T-helper 2 cell treated with Interferon-gamma antibody and Interleukin-4, amounts not matched to agents 5 μg/mL and 100 μg/mL, for 36 hours (primary cell): ENCODE measurements at regions not wholly inside any gene's neighbourhood (a gene's known extent, or its start where the extent isn't known, plus 50 kb on each side); places are given as distances from the start of the nearest gene placed in this dataset.

Experiments
- DNase-seq: peaks from one replicate; pipeline ENCODE4 v3.0.0; 2021; ENCODE audit warnings: low spot score
- H3K27ac Mint-ChIP-seq: one replicate; pipeline ENCODE4 v1.8.0; 2021; ENCODE audit warnings: mild to moderate bottlenecking, mixed read lengths
- H3K27me3 Mint-ChIP-seq: one replicate; pipeline ENCODE4 v1.8.0; 2021; ENCODE audit warnings: low read depth, mixed read lengths
- H3K36me3 Mint-ChIP-seq: one replicate; pipeline ENCODE4 v1.8.0; 2021; ENCODE audit warnings: low read depth, mixed read lengths
- H3K4me1 Mint-ChIP-seq: one replicate; pipeline ENCODE4 v1.8.0; 2021; ENCODE audit warnings: low read depth, mixed read lengths
- H3K4me3 Mint-ChIP-seq: one replicate; pipeline ENCODE4 v1.8.0; 2022; ENCODE audit warnings: mild to moderate bottlenecking, moderate library complexity, mixed read lengths
- H3K9me3 Mint-ChIP-seq: one replicate; pipeline ENCODE4 v1.8.0; 2021; ENCODE audit warnings: mixed read lengths

DNA sequence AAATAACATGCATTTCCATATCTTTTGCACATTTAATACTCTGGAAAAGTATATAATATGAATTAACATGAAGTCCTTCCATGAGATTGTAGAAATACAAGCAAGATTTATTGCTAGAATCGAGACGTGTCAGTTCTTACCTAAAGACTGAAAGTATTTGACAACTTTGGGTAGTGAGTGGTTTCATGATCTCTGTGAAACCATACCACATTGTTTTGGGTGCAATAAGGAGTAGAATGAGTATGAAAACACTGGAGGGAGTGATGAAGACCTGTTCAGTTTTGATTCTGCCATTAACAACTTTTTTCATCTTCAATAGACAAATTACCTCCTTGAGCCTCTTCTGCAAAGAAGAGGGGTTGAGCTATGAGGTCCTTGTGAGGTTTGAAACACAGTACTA, 133.7 kb downstream of the NUDT12 start:
- DNase-seq: no peak
- no peak overlapping the region for H3K27ac Mint-ChIP-seq
- H3K27me3 Mint-ChIP-seq: peaks cover 7% of the 10 kb centered on the region
- H3K4me3 Mint-ChIP-seq: no peak overlapping the region
- H3K9me3 Mint-ChIP-seq: no peaks in the 10 kb centered on the region
- H3K4me1 Mint-ChIP-seq: no peaks in the 10 kb centered on the region
- H3K36me3 Mint-ChIP-seq: no peaks in the 10 kb centered on the region

DNA sequence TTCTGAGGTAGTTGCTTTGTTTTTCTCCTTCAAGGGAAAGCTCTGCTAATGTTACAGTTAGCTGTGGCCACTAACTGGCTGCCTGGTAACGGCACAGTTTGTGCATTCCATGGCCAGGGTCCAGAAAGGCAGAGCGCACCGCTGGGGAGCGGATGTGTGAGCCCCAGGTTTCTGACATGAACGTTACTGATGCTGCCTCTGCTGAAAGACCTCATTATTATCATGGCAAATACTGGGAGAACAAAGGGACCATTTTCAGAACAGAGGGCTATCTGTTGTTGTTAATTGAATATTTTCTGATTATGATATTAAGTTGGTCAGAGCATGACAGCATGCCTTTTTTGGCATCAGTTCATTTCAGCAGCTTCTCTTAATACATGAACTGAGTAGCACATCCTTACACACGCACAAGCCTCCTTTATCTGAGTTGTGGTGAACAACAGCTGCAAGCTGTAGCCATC, 134.1 kb downstream of the NUDT12 start:
- peaks cover 7% of the 10 kb centered on the region for H3K27me3 Mint-ChIP-seq

DNA sequence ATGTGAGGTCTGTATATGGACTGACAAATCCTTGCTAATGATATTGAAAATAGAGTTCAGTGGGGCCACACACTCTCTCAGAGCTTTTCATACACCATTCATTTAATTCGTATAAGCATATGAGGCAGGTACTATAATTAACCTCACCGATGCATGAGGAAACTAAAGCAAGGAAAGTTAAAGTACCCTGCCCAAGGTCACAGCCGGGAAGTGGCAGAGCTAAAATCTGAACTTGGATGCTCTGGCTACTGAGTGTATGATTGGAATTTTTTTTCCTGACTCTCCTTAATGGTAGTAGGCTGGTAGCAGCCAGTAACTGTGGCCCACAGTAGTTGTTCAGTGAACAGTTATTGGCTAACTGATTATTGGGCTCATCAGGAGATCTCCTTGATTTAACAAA, 135.3 kb downstream of the NUDT12 start:
- no peak overlapping the region for H3K4me3 Mint-ChIP-seq
- H3K4me1 Mint-ChIP-seq: no peaks in the 10 kb centered on the region
- no peaks in the 10 kb centered on the region for H3K9me3 Mint-ChIP-seq
- H3K27ac Mint-ChIP-seq: no peak overlapping the region
- H3K27me3 Mint-ChIP-seq: peaks cover 4% of the 10 kb centered on the region
- no peak for DNase-seq
- H3K36me3 Mint-ChIP-seq: no peaks in the 10 kb centered on the region

More for the DNA sequence above, 134.1 kb downstream of the NUDT12 start:
- Mint-ChIP-seq H3K36me3 (no peaks in the 10 kb centered on the region), H3K4me1 (no peaks in the 10 kb centered on the region), H3K9me3 (no peaks in the 10 kb centered on the region), H3K4me3 (no peak overlapping the region), H3K27ac (no peak overlapping the region)
- DNase-seq: no peak

DNA sequence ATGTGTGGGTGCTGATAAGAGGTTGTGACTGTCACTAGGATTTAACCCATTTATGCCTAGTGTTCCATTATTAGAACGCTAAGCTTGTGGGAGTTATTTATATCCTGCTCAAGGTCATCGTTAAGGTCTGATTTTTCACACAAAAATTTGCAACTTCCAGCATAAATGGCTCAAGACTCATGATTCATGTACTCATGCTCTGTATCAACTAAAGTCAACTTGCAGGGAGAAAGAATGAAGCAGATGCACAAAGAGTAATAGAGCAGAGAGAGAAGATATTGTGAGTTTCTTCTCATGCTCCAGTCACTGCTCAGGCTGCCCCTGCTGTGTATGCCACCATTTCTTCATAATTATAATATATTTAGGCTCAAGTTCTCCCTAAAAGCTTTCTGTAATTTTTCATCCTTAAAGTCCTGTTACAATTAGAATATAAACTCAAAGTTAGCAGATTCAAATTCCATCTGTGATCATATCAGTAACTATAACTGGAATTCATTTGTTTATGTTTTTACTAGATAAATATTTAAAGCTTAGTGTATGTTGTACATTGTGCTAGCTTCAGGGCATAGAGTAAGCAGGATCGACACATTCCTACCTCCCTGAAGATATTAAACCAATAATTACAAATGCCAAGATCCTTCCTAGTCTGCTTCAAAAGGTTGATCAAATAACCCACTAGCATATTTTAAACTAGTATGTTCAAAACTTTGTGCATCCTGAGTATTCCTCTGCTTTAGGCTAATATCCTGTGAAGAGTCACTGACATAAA, 136.7 kb downstream of the NUDT12 start:
- Mint-ChIP-seq H3K4me1 (no peaks in the 10 kb centered on the region), H3K4me3 (no peak overlapping the region), H3K27me3 (no peaks in the 10 kb centered on the region), H3K27ac (no peak overlapping the region), H3K36me3 (no peaks in the 10 kb centered on the region), H3K9me3 (no peaks in the 10 kb centered on the region)
- DNase-seq: no peak

DNA sequence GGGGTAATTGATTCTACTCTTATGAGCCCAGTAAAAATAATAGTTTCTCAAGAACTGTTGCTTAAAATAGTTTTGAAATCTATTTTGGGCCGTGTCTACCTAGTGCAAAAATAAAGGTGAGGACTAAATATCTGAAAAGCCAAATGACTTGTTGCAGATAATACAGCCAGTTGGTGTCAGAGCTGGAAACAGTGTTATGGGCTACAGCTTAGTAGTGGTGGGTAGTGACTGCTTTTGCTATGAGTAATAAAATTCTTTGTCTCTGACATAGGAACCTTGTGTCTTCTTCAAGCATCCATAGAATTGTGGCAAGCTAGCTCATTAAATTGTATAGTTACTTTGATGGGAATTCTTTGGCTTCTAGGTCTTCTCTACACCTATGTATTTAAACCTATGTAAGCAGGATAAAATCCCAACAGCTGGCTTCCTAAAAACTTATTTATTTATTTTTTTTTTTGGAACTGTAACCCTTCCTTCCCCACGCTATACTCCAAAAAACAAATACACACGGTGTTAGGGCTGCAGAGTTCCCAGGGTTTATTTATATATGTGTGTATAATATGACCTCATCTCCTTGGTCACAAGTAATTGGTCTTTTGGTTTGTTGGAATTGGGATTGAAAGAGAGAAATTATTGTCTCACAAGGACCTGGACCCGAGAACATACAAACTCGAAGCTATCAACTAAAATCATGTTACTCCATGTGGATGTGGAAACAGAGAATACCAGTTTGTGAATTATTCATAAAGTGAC, 138.0 kb downstream of the NUDT12 start:
- H3K9me3 Mint-ChIP-seq: no peaks in the 10 kb centered on the region
- H3K36me3 Mint-ChIP-seq: no peaks in the 10 kb centered on the region
- no peaks in the 10 kb centered on the region for H3K4me1 Mint-ChIP-seq
- no peaks in the 10 kb centered on the region for H3K27me3 Mint-ChIP-seq
- DNase-seq: no peak
- H3K4me3 Mint-ChIP-seq: no peak overlapping the region
- H3K27ac Mint-ChIP-seq: no peak overlapping the region

DNA sequence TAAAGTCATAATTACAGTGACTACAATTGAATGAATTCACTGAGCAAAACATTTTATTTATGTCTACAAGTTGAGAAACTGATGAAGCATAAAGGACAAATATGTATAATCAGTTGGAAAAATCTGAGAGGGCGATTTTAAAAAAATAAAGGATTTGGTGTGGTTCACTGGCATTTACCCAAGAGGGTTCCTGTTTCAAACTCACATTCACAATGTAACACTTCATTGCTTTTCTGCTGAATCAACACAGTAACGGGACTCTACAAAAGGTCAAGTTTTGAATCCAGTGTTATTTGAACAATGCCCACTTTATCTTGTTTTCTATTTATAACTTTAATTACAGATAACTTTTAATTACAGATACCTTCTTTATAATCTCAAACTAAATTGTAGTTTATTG, 138.6 kb downstream of the NUDT12 start:
- Mint-ChIP-seq H3K27ac (no peak overlapping the region), H3K4me1 (no peaks in the 10 kb centered on the region), H3K9me3 (no peaks in the 10 kb centered on the region), H3K36me3 (no peaks in the 10 kb centered on the region), H3K4me3 (no peak overlapping the region), H3K27me3 (no peaks in the 10 kb centered on the region)
- DNase-seq: no peak

DNA sequence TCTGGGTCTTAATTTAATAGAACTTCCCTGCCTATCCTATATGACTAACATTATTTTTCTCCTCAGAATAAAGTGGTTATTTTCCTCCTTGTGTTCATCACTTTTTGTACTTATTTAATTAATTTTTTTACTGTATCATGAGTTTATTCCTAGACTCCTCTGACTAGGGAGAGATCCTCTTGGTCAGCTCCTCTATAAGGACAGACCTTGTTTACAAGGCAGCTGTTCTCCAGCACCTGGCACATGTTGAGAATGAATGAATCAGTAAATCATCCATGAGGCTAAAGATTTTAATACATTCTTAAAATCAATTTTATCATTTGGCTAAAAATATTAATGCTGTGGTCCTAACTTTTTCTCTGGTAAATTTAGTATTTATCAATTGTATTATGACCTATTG, 139.8 kb downstream of the NUDT12 start:
- Mint-ChIP-seq H3K27me3 (peaks cover 3% of the 10 kb centered on the region), H3K4me3 (no peak overlapping the region), H3K27ac (no peak overlapping the region), H3K36me3 (no peaks in the 10 kb centered on the region), H3K4me1 (no peaks in the 10 kb centered on the region), H3K9me3 (no peaks in the 10 kb centered on the region)
- DNase-seq: no peak

DNA sequence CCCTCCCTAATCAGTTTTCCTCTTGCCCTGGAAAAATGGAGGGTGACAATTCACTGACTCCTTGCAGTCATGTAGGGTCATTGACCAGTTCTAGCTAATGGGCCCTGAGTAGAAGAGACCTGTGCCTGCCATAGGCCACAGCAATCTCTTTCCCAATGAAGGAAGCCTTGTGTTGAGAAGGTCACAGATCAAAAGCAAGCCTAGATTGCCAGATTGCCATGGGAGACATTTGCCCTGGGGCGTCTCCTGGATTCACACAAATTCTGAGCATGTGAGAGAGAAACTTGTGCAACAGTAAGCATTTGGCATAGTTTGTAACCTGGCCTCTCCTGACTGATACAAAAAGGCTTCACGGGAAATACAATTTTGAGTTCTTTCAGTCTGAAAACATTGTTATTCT, 148.0 kb downstream of the NUDT12 start:
- H3K4me1 Mint-ChIP-seq: no peaks in the 10 kb centered on the region
- no peak overlapping the region for H3K4me3 Mint-ChIP-seq

DNA sequence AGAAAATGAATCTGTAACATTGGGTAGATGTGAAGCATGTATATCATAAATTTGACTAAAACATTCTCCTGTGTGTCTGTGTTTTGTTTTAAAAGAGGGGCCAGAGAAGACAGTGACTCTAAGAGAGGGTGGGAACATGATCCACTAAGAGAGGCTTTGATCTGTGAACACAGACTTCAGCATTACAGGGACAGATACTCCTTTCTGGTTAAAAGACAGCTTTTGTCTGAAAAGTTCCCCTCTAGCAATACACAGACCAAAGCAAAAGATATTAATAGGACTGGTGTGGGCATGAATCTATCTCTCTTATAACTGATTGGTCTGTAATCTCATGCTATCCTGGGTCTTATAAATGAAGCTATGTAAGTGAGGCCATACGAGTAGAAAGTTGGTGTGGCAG, 150.9 kb downstream of the NUDT12 start:
- DNase-seq: no peak
- Mint-ChIP-seq H3K27ac (no peak overlapping the region), H3K9me3 (no peaks in the 10 kb centered on the region), H3K27me3 (peaks cover 15% of the 10 kb centered on the region), H3K36me3 (no peaks in the 10 kb centered on the region), H3K4me1 (no peaks in the 10 kb centered on the region), H3K4me3 (no peak overlapping the region)

More for the DNA sequence above, 148.0 kb downstream of the NUDT12 start:
- Mint-ChIP-seq H3K27me3 (peaks cover 17% of the 10 kb centered on the region), H3K9me3 (no peaks in the 10 kb centered on the region), H3K36me3 (no peaks in the 10 kb centered on the region), H3K27ac (no peak overlapping the region)
- DNase-seq: no peak

DNA sequence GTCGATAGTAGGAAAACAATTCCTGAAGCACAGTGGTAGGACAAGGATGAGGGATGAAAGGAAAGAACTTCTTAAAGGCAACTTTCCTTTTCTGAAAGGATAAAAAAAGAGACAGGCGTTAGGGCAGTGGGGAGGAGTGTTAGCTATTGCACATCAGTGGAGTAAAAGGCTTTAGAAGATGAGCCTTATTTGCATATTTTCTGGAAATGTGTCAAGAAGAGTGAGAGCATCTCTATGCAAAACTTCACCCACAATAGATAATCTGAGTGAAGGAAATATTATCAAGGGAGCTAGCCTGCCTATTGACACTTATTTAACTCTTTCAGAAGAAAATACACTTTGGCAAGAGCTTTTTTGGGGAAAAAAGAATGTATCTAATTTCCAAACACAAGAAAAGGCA, 151.6 kb downstream of the MACIR start:
- no peak overlapping the region for H3K4me3 Mint-ChIP-seq
- H3K27me3 Mint-ChIP-seq: peaks cover 12% of the 10 kb centered on the region
- no peak for DNase-seq
- no peaks in the 10 kb centered on the region for H3K36me3 Mint-ChIP-seq
- H3K27ac Mint-ChIP-seq: no peak overlapping the region
- no peaks in the 10 kb centered on the region for H3K9me3 Mint-ChIP-seq
- H3K4me1 Mint-ChIP-seq: no peaks in the 10 kb centered on the region

DNA sequence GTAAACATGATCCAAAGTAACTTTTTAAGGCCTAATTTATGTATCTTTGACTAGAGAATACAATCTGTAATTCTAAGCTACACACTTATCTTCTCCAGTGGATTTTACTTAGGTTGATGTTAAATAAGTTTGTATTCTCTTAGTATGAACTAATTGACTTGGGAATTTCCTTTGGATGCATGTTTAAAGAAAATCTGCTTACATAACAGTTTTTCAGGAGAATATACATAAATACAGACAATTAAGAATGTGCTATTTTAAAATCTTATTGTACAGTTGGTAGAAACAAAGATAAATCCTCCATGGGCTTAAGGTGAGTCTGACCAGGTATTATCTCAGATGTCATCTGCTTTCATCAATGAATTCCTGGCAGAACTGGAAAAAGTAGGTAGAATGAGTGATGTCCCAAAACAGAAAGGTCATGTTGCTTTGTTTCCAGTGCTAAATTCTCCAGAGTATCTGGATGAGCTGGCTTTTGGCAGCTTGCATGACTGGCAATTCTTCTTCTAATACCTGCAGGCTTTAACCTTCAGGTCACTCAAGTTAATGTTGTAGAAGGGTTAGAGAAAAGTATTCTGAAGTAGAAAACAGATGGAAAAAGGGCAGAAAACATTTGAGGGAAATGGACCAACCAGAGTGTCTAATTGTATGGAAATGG, 150.6 kb downstream of the MACIR start:
- no peak for DNase-seq
- H3K4me1 Mint-ChIP-seq: no peaks in the 10 kb centered on the region
- no peak overlapping the region for H3K4me3 Mint-ChIP-seq
- no peaks in the 10 kb centered on the region for H3K36me3 Mint-ChIP-seq
- H3K9me3 Mint-ChIP-seq: no peaks in the 10 kb centered on the region
- no peak overlapping the region for H3K27ac Mint-ChIP-seq
- peaks cover 12% of the 10 kb centered on the region for H3K27me3 Mint-ChIP-seq

DNA sequence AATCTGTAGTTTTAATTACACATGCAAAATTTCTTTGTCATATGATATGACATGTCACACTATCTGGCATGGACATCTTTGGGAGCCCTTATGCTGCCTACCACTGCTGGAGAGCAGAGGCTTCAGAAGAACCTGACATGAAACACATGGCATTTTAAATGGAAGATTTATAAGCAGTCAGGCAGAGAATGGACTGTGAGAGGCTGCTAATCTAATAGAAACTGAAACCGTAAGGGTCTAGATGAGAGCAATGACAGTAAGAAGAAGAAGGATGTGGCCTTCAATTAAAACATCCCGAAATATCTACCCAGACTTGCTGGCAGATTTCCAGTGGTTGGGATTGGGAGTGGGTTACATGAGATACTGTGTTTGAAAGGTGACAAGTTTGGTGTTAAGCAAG, 149.8 kb downstream of the MACIR start:
- Mint-ChIP-seq H3K36me3 (no peaks in the 10 kb centered on the region), H3K4me1 (no peaks in the 10 kb centered on the region), H3K27me3 (peaks cover 12% of the 10 kb centered on the region), H3K9me3 (no peaks in the 10 kb centered on the region), H3K4me3 (no peak overlapping the region), H3K27ac (no peak overlapping the region)
- no peak for DNase-seq

DNA sequence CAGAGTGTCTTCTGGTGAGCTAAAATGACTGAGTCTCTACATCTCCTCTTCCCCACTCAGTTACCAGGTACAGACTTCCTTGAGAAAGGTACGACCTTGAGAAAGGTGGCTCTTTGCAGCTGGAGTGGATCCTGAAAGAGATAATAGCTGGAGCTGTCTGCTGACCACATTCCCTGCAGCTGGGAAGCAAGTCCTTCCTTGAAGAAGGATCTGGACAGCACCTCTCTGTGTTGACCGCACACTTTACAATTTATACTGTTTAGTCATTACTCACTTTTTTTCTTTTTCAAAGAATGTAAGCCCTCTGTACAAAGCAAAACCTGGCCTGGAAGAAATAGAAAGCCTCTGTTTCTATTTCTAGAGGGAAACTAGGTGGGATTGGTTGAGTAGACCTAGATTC, 148.8 kb downstream of the MACIR start:
- H3K27ac Mint-ChIP-seq: no peak overlapping the region
- no peaks in the 10 kb centered on the region for H3K9me3 Mint-ChIP-seq
- no peaks in the 10 kb centered on the region for H3K4me1 Mint-ChIP-seq
- no peak for DNase-seq
- H3K27me3 Mint-ChIP-seq: peaks cover 12% of the 10 kb centered on the region
- H3K36me3 Mint-ChIP-seq: no peaks in the 10 kb centered on the region
- no peak overlapping the region for H3K4me3 Mint-ChIP-seq

DNA sequence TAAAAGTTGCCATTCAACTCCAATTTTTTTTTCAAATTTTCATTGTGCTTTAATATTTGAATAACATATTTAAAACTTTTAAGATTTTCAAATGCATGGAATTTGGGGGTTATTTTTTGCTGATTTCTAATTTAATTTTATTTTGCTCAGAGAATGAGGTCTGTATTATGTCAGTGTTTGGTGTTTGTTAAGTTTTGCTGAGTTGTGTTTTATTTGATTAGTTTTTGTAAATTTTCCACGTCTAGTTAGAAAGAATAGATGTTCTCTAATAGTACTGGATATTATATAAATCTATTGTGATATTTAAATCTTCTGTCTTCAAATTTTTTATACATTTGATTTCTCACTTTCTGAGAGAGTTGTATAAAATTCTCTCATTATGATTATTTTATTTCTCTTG, 145.9 kb downstream of the MACIR start:
- Mint-ChIP-seq H3K27me3 (peaks cover 5% of the 10 kb centered on the region), H3K4me1 (no peaks in the 10 kb centered on the region), H3K36me3 (no peaks in the 10 kb centered on the region), H3K27ac (no peak overlapping the region), H3K9me3 (no peaks in the 10 kb centered on the region), H3K4me3 (no peak overlapping the region)
- no peak for DNase-seq
